GM21360 (cell line): ENCODE measurements at regions not wholly inside any gene's neighbourhood (a gene's known extent, or its start where the extent isn't known, plus 50 kb on each side); places are given as distances from the start of the nearest gene placed in this dataset.

Experiments
- ATAC-seq: cut with Tn5 transposase; IDR thresholded peaks from one replicate; pipeline ENCODE4 v1.9.1; 2021; ENCODE audit warnings: mild to moderate bottlenecking, moderate library complexity; ENCODE audit not compliant: unreplicated experiment

DNA sequence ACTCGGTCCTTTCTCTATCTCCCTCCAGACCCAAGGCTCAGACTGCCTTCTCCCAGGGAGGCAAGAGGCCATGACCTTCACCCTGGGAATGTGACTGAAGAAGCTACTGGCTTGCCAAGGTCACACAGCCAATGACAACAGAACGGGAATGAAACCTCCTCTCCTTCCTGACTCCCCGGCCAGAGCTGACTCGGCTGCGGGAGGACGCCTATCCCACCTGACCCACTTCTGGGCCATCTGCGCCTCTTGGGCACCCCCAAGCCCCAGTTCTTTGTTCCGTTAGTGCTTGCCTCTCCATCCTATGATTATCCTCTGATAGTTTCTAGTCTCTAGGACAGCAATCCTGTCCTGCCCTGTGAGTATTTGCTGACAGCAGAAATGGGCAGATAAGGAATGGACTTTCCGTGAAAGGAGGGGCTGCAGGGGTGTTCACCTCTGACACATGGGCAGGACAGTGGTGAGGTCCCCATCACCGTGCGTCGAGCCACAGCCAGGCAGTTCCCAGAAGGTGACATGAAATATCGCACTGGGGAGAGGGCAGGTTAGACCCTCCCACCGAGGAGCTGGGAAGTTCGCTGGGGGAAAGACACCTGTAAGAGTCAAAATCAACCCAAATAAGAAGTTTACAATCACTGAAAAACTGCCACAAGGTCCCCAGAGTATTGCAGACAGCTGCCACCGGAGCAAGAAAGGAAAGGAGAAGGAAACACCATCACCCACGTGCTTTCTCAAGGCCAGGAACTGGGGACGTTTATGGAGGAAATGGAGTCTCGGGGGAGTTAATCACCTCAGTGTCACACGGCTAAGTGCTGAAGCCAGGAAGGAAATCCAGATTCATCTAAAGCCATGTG is 63.0 kb downstream of the INSIG1 start:
- no peak for ATAC-seq

DNA sequence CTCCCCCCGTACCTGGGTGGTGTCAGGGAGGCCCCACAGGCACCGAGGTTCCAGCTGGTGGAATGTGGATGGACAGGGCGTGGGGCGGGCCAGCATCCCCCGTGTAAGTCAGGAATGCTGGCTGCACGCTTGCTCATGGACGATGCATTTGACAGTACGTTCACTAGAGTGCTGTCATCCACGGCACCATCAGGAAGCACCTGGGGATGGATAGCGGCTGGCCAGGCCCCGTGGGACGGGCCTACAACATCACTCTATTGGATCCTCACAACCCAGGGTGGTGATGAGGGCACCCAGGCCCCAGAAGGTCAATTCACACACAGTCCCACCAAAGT is 63.6 kb downstream of the INSIG1 start:
- ATAC-seq = no peak

DNA sequence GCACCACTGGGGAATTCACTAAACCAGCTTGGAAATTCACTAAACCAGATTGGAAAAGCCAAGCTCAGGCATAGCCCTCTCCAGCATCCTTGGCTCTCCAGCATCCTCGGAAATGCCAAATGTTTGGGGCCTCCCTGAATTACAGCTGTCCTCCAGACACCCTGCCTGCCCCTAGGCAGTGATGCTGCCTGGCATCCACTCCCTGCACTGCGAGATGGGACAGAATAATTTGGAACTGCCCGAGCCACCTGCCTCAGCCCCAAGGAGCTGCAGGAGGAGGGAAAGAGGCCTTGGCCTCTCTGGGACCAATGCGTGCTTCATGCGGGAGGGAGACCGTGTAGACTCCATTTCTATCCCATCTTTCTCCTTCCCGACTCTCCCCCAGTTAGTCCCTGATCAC is 64.3 kb downstream of the INSIG1 start:
- no peak for ATAC-seq

DNA sequence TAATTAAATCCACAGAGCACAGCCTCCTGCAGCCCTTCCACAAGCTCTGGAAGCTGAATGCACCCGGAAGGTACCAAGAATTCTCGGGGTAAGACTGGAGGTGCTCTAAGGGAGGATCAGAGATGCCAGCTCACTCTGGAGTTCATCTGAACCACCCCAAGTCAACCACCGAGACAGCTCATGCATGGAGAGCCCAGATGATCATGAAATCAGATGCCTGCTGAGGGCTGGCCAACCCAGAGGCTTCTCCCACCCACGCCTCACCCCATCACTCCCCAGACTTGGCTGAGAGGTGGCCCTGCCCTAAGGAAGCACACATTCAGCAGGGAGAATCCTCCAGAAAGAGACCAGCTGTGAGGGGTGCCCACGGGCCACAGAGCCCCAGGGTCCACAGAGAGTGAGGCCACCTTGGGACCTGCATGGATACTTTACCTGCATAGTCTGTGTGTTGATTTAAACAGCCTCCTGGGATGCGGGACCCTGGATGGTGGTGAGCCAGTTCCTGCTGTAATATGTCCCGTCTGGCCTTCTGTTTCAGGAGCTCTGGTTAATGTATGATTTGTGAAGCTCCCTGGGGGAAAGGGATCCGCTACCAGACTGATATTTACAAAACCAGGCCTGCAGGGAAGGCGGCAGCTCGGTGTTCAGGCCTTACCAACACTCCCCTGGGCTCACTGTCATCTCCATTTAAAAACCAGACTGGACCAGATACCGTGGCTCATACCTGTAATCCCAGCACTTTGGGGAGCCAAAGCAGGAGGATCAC is 64.9 kb downstream of the INSIG1 start:
- ATAC-seq = no peak

DNA sequence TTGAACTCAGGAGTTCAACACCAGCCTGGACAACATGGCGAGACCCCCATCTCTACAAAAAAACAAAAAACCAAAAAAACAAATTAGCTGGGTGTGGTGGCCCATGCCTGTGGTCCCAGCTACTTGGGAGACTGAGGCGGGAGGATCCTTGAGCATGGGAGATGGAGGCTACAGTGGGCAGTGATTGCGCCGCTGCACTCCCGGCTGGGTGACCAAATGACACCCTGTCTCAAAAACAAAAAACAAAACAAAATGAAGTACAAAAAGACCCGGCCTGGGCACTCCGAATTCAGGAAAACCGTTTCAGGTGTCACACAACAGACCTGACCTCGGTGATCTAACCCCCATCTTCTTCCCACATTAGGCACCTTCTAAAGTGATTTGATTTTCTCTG is 65.5 kb downstream of the INSIG1 start:
- ATAC-seq = no peak

DNA sequence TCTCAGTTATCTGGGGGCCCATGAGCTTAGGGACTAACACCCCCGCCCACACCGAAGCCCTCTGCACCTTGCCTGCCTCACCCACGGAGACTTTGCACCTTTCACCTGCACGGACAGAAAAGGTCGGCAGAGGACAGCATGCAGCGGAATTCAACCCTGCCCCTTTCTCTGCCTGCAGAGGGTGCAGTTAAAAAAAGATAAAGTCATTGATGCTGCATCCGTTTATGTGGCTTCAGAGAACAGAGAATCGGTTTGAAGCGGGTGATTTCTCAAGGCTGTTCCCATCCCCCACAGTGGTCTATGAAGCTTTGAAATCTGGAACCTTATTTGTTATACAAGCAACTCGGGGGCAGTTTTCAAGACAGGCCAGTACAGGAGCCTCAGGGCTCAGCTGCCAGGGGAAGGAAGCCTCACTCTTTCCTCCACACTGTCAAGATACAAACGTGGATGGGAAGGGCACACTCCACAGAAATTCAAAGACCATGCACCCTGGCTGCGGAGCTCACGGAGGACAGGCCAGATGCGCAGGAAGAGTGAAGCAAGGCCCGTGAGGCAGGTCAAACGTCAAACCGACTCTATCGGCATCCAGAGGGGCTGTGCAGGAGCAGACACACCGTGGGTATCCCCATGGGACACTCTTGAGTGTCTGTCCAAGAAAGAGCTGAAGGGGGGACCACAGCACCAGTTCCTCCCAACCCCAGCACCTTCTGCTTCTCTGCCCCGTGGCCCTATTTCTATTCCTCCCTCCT is 66.3 kb downstream of the INSIG1 start:
- ATAC-seq = no peak

DNA sequence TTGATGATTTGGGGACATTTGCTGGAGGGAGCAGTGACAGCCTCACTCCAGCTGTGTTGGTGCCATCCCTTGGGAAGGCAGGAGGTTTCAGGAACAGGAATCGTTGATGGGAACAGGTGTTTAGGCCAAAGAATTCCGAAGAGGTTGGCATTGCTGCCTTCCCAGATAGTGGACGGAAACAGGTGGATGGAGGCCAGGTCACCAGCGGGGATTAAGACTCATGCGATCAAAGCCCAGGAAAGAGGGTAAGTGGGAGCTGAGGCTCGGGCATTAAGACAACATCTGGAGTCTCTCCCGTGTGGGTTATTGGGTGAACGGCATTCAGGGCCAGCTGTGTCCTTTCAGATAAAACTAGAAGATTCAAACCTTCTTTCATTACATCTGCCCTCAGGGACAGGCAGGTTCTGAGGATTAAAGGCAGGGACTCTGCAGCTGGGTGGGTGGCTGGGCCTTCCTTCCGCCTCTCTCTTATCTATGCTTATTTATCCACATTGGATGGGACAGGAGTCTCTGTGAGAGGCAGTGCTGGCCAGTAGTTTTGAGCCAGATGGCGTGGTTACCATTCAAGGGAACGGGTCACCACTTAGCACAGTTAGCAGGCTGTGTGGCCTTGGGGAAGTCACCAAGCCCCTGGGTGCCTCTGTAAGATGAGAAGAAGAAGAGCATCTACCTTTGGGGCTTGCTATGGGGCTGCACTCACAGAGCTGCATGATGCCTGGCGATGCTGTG is 67.6 kb downstream of the INSIG1 start:
- no peak for ATAC-seq

DNA sequence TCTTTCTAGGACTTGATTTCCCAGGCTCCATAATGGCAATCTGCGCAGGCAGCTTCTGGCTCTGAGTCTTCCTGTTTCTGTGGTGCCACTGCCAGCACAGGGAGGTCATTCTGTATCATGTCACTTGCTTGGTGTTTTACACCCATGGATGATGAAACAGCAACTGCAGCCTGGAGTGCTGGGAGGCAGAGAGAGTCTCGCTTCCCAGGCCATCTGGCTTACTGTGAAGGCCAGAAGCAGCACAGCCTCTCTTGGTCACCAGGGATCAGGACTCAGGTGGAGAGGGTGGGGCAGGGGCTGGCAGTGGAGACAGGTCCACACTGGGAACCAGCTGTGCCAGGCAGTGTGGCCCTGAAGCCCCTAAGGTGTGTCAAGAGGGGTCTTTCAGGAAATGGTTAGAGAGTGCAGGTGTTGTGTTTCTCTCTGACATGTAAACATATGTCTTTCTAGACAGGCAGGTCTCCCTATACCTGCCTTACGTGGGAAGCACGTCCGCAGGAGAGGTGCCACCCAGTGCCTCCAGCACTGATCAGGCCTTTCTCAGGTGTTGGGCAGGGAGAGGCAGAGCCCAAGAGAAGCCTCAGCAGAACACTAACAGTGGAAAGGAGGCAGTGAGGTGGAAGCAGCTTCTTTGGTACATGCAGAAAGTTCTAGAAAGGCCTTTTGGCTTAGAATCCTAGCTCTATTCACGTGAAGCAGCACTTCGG is 71.4 kb downstream of the INSIG1 start:
- no peak for ATAC-seq

DNA sequence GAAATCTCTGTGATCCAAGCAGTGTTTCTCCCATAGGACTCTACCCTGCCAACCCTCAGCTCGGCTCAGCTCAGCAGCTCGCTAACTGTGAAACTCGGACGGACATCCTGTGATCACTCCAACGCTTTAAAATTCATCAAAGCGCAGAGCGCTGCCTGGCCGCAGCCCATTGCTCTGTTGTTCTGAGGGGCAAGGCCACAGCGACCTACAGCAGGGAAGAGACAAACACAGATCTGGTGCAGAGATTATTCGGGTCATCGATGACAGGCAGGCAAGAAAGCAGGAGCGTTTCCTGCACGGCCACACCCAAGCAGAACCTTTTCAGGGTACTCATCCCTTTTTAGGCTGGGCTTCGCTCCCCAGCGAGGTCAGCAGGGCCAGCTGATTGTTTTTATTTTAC is 72.1 kb downstream of the INSIG1 start:
- no peak for ATAC-seq

DNA sequence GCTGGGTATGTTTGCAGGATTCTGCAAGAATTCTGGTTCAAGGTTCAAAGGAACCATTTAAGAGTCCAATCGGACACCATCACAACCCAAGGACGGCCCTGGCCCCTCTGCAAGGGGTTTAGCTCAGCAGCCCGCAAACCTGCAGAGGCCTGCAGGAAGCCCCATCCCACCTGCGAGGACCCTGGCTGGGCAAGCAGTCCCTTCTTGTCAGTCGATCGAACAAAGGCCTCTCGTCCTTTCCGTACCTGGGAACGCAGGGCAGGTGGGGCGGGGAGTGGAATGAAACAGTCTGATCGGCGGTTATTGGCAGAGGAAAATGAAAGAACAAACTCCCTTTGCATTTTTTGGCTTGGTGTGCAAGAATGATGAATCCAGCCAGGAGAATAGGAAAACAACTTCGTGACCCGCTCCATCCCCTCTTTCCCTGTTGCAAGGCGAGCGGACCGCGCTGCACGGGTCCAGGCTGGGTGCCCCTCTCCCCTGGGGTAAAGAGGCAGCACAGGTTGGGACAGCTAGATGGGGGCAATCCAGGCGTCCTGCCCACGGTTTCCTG is 73.7 kb downstream of the INSIG1 start:
- no peak for ATAC-seq

DNA sequence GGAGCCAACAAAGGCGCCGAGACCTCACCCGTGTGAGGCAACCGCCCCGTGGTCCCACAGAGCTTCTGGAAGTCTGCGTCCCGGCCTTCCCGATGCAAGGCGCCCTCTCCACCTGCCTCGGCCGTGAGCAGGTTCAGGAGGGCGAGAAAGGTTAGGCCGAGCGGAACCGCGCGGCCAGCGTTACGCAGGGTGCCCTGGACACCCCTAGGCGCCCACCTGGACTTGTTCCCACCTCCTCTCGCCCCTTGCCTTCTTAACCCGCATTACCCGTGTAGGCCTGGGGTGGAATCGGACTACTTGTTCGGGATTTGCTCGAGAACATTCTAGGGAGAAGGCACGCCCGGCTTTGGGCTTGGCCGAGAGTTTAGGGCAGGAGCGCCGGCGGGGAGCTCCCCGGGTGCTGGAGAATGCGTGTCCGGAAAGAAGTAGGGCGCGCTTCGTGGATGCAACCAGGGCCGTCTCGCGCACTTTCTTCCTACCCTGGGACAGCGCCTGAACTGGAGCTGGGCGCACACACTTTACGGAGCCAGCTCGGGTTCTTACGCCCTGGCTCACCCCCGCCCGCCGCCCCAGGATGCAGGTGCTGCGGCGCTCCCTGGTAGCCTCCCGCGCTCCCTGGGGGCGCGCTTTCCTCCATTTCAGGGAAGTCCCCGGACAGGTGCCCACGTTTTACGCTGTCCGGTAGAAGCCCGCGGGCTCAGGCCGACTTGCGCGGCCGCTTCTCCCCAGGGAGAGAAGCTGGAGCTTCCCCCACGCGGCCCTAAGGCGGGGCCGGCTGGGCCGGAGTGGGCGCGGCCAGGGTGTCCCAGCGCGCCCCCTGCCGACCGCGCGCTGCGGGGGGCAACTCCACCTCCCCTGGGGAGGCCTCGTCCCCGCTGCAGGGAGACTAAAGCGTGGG is 74.5 kb downstream of the INSIG1 start:
- ATAC-seq = no peak

DNA sequence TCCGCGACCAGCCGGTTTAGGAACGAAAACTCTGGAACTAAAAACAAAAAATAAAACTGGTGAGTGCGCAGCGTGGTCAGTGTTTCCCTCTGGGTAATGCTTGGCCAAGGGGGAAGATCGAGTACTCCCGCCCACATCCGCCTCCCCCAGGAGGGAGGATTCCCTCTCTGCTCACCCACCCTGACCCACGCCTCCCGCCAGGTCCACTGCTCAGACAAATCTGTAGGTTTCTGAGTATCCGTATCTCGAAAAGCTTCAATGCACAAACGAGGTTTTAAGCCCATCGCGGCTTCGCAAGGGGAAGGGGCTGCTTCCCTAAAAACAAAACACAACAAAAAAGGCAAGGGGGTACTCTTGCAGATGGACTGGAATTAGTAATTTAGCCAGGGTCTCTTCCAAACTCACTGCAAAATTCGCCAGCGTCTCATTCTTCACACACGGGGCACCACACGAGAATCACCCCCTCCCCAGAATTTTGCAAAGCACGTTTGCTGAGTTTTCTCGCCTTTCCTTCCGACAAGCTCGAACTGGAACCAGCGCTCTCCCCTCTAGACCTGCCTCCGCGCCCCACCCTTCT is 75.2 kb downstream of the INSIG1 start:
- no peak for ATAC-seq

DNA sequence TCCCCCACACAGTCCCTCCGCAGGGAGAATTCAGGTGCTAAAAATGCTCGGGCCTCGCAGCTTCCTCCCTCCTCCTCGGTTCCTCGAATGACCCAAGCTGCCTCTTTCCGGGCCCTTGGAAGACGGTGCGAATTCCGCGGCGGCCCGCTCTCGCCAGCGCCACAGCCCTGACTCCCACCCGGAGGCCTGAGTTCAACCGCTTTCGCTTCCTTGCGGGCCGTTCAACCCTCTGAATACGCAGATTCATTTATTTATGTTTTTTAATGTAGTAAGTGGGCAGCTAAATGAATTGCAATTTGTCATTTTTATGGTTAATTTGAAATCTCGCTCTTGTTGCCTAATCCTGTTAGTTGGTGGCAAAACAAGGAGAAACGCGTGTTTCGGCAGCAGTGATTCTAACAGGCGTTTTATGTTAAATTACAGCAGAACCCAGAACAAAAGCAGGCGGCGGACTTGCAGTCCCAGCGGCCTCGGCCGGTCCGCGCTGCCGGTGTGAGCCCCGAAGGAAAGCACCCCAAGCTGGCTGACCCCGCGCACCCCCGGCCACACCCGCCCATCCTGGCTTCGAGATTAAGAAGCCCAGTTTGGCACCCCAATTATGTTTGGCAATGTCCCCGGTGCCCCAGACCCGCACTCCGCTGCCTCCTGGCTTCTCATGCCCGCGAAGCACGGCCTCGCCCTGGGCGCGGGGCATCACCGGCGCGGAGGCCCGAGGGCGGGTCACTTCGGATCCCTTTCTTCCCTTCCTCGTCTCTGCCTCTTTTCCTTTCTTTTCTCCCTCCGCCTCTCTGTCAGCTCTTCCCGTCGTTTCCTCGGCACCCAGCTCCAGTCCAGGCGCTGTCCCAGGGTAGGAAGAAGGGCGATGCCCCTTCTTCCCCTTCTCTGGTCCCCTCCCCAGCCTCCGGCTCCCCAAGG is 75.9 kb downstream of the INSIG1 start:
- no peak for ATAC-seq

DNA sequence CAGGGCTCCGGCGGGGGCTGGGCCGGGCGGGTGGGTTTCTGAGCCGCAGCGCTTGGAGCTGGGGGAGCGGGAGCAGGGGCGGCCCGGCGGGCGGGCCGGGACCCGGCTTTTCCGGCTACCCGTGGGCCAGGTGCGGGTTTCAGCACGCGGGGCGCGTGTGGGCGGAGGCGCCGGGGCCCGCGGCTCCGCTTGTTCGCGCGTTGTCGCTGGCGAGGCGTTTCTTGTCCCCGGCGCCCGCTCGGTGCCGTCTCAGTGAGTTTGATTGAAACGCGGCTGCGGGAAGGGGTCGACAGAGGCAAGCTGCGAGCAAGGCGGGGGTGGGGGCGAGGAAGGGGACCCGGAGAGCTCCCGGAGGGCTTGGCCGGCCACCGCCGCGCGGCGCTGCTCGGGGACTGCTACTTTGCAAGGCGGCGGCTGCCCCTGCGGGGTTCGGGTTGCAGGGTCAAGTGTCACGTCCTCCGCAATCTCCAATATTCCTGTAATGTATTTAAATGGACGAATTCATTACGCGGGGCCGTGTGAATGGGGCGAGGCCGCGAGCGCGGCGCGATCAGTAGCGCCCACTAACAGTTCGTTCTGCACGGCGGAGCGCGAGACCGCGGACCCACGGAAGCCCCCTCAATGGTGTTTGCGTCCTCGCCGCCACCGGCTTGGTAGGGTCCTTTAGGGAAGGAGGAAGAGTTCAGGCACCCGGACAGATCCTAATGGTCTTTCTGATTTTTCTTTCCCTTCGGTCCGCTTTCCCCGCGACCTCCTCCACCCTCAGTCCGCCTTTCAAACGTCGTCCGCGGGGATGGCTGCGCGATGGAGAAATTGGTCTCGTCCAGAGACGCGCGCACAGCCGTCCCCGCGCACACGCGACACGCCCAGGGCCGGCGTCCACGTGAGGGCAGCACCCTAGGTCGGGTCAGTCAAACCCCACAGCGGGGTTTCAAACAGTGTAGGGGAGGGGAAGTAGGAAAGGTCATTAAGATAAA is 76.9 kb downstream of the INSIG1 start:
- ATAC-seq = no peak

DNA sequence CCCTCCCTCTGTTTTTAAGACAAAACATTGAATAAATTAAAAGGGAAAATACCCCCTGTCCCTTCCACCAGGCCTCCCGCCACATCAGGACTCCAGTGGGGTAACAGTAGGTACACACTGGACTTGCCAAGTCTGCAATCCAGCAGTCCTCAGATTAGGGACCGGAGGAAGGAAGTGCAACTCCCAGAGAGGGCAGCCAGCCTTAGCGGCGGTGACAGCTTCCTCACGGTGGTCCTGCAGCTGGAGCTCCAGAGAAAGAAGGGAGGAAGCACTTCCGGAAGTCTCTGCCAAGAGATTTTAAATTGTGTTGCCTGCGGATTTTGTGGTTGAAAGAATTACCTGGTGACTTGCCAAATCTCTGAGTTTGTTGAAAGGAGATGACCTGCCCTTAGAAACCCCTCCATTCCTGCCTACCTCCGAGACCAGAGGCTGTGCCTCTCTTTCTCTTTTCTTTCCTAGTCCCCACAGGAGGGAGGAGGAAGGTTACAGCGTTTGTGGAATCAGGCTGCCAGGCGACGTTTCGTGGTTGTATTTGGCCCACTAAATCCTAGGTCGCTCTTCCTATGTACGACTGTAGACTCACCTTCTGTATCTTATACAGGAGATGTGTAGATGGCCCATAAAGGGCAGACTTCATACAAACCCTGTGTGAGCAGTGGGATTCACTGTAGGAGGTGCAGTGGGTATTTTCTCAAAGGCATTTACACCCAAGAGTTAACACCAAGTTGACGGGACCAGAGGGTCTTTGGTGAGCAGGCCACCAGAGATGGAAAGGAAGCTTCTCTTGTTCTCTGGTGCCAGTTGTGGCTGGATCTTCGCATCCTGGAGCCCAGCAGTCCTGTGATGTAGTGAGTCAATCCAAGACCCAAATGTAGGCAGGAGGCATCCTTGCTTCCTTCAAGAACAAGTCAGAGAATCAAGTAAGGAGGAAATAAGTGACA is 77.9 kb downstream of the INSIG1 start:
- ATAC-seq = no peak
